Breast epithelium (tissue), 3 donors: ENCODE measurements at regions not wholly inside any gene's neighbourhood (a gene's known extent, or its start where the extent isn't known, plus 50 kb on each side); places are given as distances from the start of the nearest gene placed in this dataset.

Experiments used
- POLR2A ChIP-seq: fragments of 450-650 bp; IDR thresholded peaks from one replicate; pipeline ENCODE4 v1.6.1; 2016; ENCODE audit warnings: antibody characterized with exemption, mild to moderate bottlenecking, moderate library complexity
- TF ChIP-seq, protein P1 (sequence below), 3 donors: fragments of 450-650 bp; IDR thresholded peaks; one replicate each; pipeline ENCODE4 v1.5.1; 2016 to 2017; ENCODE audit warnings: antibody characterized with exemption in 3 of 3, mild to moderate bottlenecking in 3 of 3, moderate library complexity in 3 of 3

DNA sequence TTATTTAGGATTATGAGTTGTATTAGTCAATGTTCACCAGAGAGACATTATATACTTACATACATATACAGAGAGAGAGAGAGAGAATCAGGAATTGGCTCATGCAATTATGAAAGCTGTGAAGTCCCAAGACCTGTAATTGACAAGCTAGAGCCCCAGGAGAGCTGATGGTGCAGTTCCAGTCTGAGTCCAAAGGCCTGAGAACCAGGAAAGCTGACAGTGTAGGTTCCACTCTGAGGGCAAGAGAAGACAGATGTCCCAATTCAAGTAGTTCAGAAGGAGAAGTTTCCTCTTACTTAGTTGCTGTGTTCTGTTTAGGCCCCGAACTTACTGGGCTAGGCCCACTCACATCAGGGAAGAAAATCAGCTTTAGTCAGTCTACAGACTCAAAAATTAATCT is 76.4 kb upstream of the FICD start:
- TF ChIP-seq, protein P1, sequence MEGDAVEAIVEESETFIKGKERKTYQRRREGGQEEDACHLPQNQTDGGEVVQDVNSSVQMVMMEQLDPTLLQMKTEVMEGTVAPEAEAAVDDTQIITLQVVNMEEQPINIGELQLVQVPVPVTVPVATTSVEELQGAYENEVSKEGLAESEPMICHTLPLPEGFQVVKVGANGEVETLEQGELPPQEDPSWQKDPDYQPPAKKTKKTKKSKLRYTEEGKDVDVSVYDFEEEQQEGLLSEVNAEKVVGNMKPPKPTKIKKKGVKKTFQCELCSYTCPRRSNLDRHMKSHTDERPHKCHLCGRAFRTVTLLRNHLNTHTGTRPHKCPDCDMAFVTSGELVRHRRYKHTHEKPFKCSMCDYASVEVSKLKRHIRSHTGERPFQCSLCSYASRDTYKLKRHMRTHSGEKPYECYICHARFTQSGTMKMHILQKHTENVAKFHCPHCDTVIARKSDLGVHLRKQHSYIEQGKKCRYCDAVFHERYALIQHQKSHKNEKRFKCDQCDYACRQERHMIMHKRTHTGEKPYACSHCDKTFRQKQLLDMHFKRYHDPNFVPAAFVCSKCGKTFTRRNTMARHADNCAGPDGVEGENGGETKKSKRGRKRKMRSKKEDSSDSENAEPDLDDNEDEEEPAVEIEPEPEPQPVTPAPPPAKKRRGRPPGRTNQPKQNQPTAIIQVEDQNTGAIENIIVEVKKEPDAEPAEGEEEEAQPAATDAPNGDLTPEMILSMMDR (IDR thresholded peaks at IDR 0.05), result no peak
- TF ChIP-seq POLR2A, result no peak
